Endothelial cell of umbilical vein (primary cell): ENCODE measurements at regions not wholly inside any gene's neighbourhood (a gene's known extent, or its start where the extent isn't known, plus 50 kb on each side); places are given as distances from the start of the nearest gene placed in this dataset.

Experiments
- BruUV-seq: library from RNA; stranded (reverse); fragments of 400-500 nt; replicated peaks from 2 replicates; lab custom pipeline; 2021; lab: Mats Ljungman, UMichigan
- CTCF ChIA-PET: fragments of 300-600, 350-600 bp; sonication (Branson Sonifier 250); formaldehyde crosslinking; loops from one replicate; lab custom pipeline; 2021; ENCODE audit warnings: antibody characterized with exemption, inconsistent platforms; lab: Charles Lee
- POLR2A ChIA-PET: fragments of 300-600, 350-600 bp; sonication (Branson Sonifier 250); formaldehyde crosslinking; loops from one replicate; lab custom pipeline; 2021; ENCODE audit warnings: antibody characterized with exemption, inconsistent platforms; lab: Charles Lee
- DNase-seq: peaks from one replicate; pipeline ENCODE4 v3.0.0-alpha.2; 2011; ENCODE audit warnings: low read depth, low spot score
- FAIRE-seq: peaks from 2 replicates; lab custom pipeline; 2011; peaks lifted over from hg19 to GRCh38; lab: Jason Lieb, UNC
- H2AFZ ChIP-seq: 2 replicates; pipeline ENCODE4 v1.6.0; 2012; ENCODE audit warnings: low read depth, low read length, control low read depth, inconsistent platforms
- H3K27ac ChIP-seq: 2 replicates; pipeline ENCODE4 v1.5.1; 2011; ENCODE audit warnings: low read depth, mild to moderate bottlenecking, control low read depth, low read length, moderate library complexity; ENCODE audit not compliant: insufficient read depth
- H3K27me3 ChIP-seq, 2 experiments: 2 replicates each; pipeline versions ENCODE4 v1.6.0 to v1.6.1; 2011; ENCODE audit warnings: low read length in 2 of 2, mixed read lengths in 1 of 2; ENCODE audit not compliant: control insufficient read depth in 2 of 2, insufficient read depth in 2 of 2
- H3K36me3 ChIP-seq, 2 experiments: 2 replicates in 1 of 2; 3 replicates in 1 of 2; pipeline ENCODE4 v1.5.1; 2011; ENCODE audit warnings: low read length in 2 of 2, mild to moderate bottlenecking in 1 of 2, moderate library complexity in 1 of 2; ENCODE audit not compliant: control insufficient read depth in 2 of 2, insufficient read depth in 2 of 2; ENCODE audit errors: extremely low read depth in 1 of 2
- H3K4me1 ChIP-seq: 3 replicates; pipeline ENCODE4 v1.5.1; 2011; ENCODE audit warnings: mild to moderate bottlenecking, low read length; ENCODE audit not compliant: control insufficient read depth, insufficient read depth; ENCODE audit errors: extremely low read depth
- H3K4me2 ChIP-seq: 2 replicates; pipeline ENCODE4 v1.6.1; 2011; ENCODE audit warnings: low read length, control low read depth, mixed read lengths; ENCODE audit not compliant: insufficient read depth
- H3K4me3 ChIP-seq, 3 experiments: fragments of 200-600 bp in 1 of 3; sonication (generic), shearing (Covaris generic) in 1 of 3; replicated peaks in 1 of 3; 2 replicates each; pipeline ENCODE4 v1.5.1; 2011 to 2016; ENCODE audit warnings: control low read depth in 3 of 3, low read length in 3 of 3, mild to moderate bottlenecking in 2 of 3, inconsistent platforms in 1 of 3, low read depth in 1 of 3, moderate library complexity in 1 of 3; ENCODE audit not compliant: insufficient read depth in 1 of 3
- H3K79me2 ChIP-seq: 2 replicates; pipeline ENCODE4 v1.6.0; 2012; ENCODE audit warnings: low read length, inconsistent platforms; ENCODE audit not compliant: control insufficient read depth, insufficient read depth
- H3K9ac ChIP-seq: replicated peaks from 2 replicates; pipeline ENCODE3; 2011; ENCODE audit warnings: low read length, control low read depth; ENCODE audit not compliant: insufficient read depth; ENCODE audit errors: extremely low read depth
- H3K9me1 ChIP-seq: replicated peaks from 3 replicates; pipeline ENCODE4 v1.6.0; 2011; ENCODE audit warnings: mild to moderate bottlenecking, low read length; ENCODE audit not compliant: control insufficient read depth, insufficient read depth; ENCODE audit errors: extremely low read depth
- H3K9me3 ChIP-seq: replicated peaks from 2 replicates; pipeline ENCODE4 v1.5.1; 2012; ENCODE audit warnings: low read length, inconsistent platforms; ENCODE audit not compliant: control insufficient read depth, insufficient read depth
- H4K20me1 ChIP-seq: replicated peaks from 2 replicates; pipeline ENCODE3; 2011; ENCODE audit warnings: mild to moderate bottlenecking, low read length; ENCODE audit not compliant: control insufficient read depth, insufficient read depth; ENCODE audit errors: extremely low read depth
- CTCF ChIP-seq, 2 donors: IDR thresholded peaks; 1 replicate in 1 of 2; 2 replicates in 1 of 2; pipeline ENCODE4 v1.5.1; 2011; ENCODE audit warnings: low read length in 2 of 2, mild to moderate bottlenecking in 2 of 2, moderate library complexity in 2 of 2, control low read depth in 1 of 2, inconsistent platforms in 1 of 2, low read depth in 1 of 2; ENCODE audit not compliant: insufficient read depth in 1 of 2; ENCODE audit errors: extremely low read depth in 1 of 2
- EZH2 ChIP-seq: IDR thresholded peaks from 2 replicates; pipeline ENCODE4 v1.6.1; 2012; ENCODE audit warnings: borderline replicate concordance, low read depth, mild to moderate bottlenecking, moderate library complexity, low read length, inconsistent platforms; ENCODE audit not compliant: severe bottlenecking
- FOS ChIP-seq: IDR thresholded peaks from 2 replicates; pipeline ENCODE4 v1.6.1; 2011; ENCODE audit warnings: mild to moderate bottlenecking, low read length, moderate library complexity, borderline replicate concordance; ENCODE audit not compliant: insufficient read depth
- GATA2 ChIP-seq: IDR thresholded peaks from 2 replicates; pipeline ENCODE4 v1.7.0; 2011; ENCODE audit warnings: low read depth, mild to moderate bottlenecking, moderate library complexity, mixed read lengths, low read length; ENCODE audit not compliant: insufficient read length, insufficient read depth
- JUN ChIP-seq: IDR thresholded peaks from 2 replicates; pipeline ENCODE4 v1.6.1; 2011; ENCODE audit warnings: borderline replicate concordance, low read depth; ENCODE audit not compliant: insufficient read length, insufficient read depth
- MAX ChIP-seq: IDR thresholded peaks from 2 replicates; pipeline ENCODE4 v1.6.1; 2011; ENCODE audit not compliant: insufficient read depth, insufficient read length
- MYC ChIP-seq: IDR thresholded peaks from one replicate; pipeline ENCODE4 v1.6.1; 2011; ENCODE audit warnings: mild to moderate bottlenecking, low read depth, low read length
- POLR2A ChIP-seq: IDR thresholded peaks from 2 replicates; pipeline ENCODE4 v1.6.1; 2012; ENCODE audit warnings: low read depth, mild to moderate bottlenecking, control low read depth, low read length
- POLR2AphosphoS5 ChIP-seq: IDR thresholded peaks from 2 replicates; pipeline ENCODE4 v1.6.1; 2012; ENCODE audit warnings: low read depth, mild to moderate bottlenecking, control low read depth, low read length, moderate library complexity; ENCODE audit not compliant: insufficient read depth
- dilution Hi-C: fragments of 300-500 bp; cut with MboI; formaldehyde crosslinking; loops from one replicate; pipeline ENCODE4 v1.15.0; 2019; ENCODE audit warnings: low sequenced_read_pairs; ENCODE audit not compliant: extremely low pct_ligation_motif_present
- intact Hi-C: fragments of 100-400 bp; cut with micrococcal nuclease; formaldehyde crosslinking; loops from one replicate; pipeline ENCODE4 v1.10.0; 2022

GRCh38 chr3:168395551-168395950 lies 299.8 kb upstream of the GOLIM4 start:
- Histone ChIP-seq H3K36me3 (no peaks in the 10 kb centered on the region), H3K9ac (no peak overlapping the region), H3K9me1 (no peaks in the 10 kb centered on the region), H2AFZ (no peak overlapping the region), H4K20me1 (no peaks in the 10 kb centered on the region), H3K9me3 (no peaks in the 10 kb centered on the region), H3K4me1 (no peaks in the 10 kb centered on the region), H3K79me2 (no peaks in the 10 kb centered on the region), H3K27ac (no peak overlapping the region), H3K4me2 (no peak overlapping the region), H3K4me3 (no peak overlapping the region), H3K27me3 (no peaks in the 10 kb centered on the region)
- TF ChIP-seq MAX (no peak), MYC (no peak), JUN (no peak), POLR2A (no peak), GATA2 (no peak), POLR2AphosphoS5 (no peak)
- no peak for DNase-seq
- no TSS peak for BruUV-seq
- intact Hi-C loops: no loop called here
- FAIRE-seq: no peak
- ChIA-PET POLR2A (no interaction called here), CTCF (interaction anchor here (1.2 kb wide), 1 partner anchor 12 kb away, joined by 3 read pairs; no protein-coding TSS in a partner anchor)
- dilution Hi-C loops: no loop called here

GRCh38 chr3:168394439-168394838 lies 298.7 kb upstream of the GOLIM4 start:
- Histone ChIP-seq H2AFZ (no peak overlapping the region), H3K9me1 (no peaks in the 10 kb centered on the region), H3K79me2 (no peaks in the 10 kb centered on the region), H3K4me2 (no peak overlapping the region), H3K4me3 (no peak overlapping the region), H3K27ac (no peak overlapping the region), H3K9me3 (no peaks in the 10 kb centered on the region), H4K20me1 (no peaks in the 10 kb centered on the region), H3K27me3 (no peaks in the 10 kb centered on the region), H3K36me3 (no peaks in the 10 kb centered on the region), H3K9ac (no peak overlapping the region), H3K4me1 (no peaks in the 10 kb centered on the region)
- CTCF ChIA-PET: no interaction called here
- DNase-seq (no peak), FAIRE-seq (no peak)
- POLR2A ChIA-PET: no interaction called here
- dilution Hi-C loops: no loop called here
- BruUV-seq: no TSS peak
- no peak for TF ChIP-seq EZH2
- no peak for TF ChIP-seq CTCF (IDR thresholded peaks at IDR 0.05; ENCODE audit: extremely low read depth in 1 of 2, insufficient read depth in 1 of 2, low read depth in 1 of 2, low read length in 2 of 2)
- TF ChIP-seq POLR2AphosphoS5: no peak
- no peak for TF ChIP-seq POLR2A
- TF ChIP-seq FOS: no peak
- TF ChIP-seq JUN: no peak
- no peak for TF ChIP-seq GATA2
- no peak for TF ChIP-seq MAX
- TF ChIP-seq MYC: no peak
- intact Hi-C loops: no loop called here
